ENCODE measurements at regions not wholly inside any gene's neighbourhood (a gene's known extent, or its start where the extent isn't known, plus 50 kb on each side); places are given as distances from the start of the nearest gene placed in this dataset.

GRCh38 chr2:12300019-12300602 is 416.6 kb upstream of the TRIB2 start:
- DNase-seq, result no peak

- no peak for DNase-seq
Observed at GRCh38 chr2:12300927-12301326, 415.8 kb upstream of the TRIB2 start.

- no peak for DNase-seq
Observed at GRCh38 chr2:12302140-12302539, 414.6 kb upstream of the TRIB2 start.

- no peak for DNase-seq
Observed at GRCh38 chr2:12302691-12303090, 414.0 kb upstream of the TRIB2 start.

GRCh38 chr2:12303181-12304030 is 413.3 kb upstream of the TRIB2 start:
- DNase-seq, result no peak

- DNase-seq, result no peak
Observed at GRCh38 chr2:12304564-12305171, 412.1 kb upstream of the TRIB2 start.

- no peak for DNase-seq
Observed at GRCh38 chr2:12305931-12306330, 410.8 kb upstream of the TRIB2 start.

- no peak for DNase-seq
Observed at GRCh38 chr2:12310399-12310798, 406.3 kb upstream of the TRIB2 start.

- DNase-seq, result no peak
Observed at GRCh38 chr2:12313445-12314126, 403.1 kb upstream of the TRIB2 start.

GRCh38 chr2:12314127-12314760 is 402.5 kb upstream of the TRIB2 start:
- DNase-seq, result no peak

- DNase-seq, result no peak
Observed at GRCh38 chr2:12315224-12315623, 401.5 kb upstream of the TRIB2 start.

GRCh38 chr2:12316476-12316875 is 400.3 kb upstream of the TRIB2 start:
- no peak for DNase-seq

- no peak for DNase-seq
Observed at GRCh38 chr2:12317286-12317685, 399.4 kb upstream of the TRIB2 start.

- no peak for DNase-seq
Observed at GRCh38 chr2:12317814-12318426, 398.8 kb upstream of the TRIB2 start.

GRCh38 chr2:12318427-12319057 is 398.2 kb upstream of the TRIB2 start:
- DNase-seq, result no peak

- DNase-seq, result no peak
Observed at GRCh38 chr2:12320027-12320734, 396.6 kb upstream of the TRIB2 start.

- no peak for DNase-seq
Observed at GRCh38 chr2:12320991-12321641, 395.6 kb upstream of the TRIB2 start.

GRCh38 chr2:12321886-12322285 is 394.9 kb upstream of the TRIB2 start:
- DNase-seq, result no peak

- no peak for DNase-seq
Observed at GRCh38 chr2:12325806-12326205, 390.9 kb upstream of the TRIB2 start.

GRCh38 chr2:12326449-12327190 is 390.1 kb upstream of the TRIB2 start:
- DNase-seq, result no peak

Measured in CD4-positive, alpha-beta T cell treated with Interleukin-15 for 1 hour (primary cell).